Loucy (cell line): ENCODE measurements at regions not wholly inside any gene's neighbourhood (a gene's known extent, or its start where the extent isn't known, plus 50 kb on each side); places are given as distances from the start of the nearest gene placed in this dataset.
A peak's percentile ranks its signal among the peaks of the same experiment; 100 is the strongest.

Experiments
- EZH2phosphoT487 ChIP-seq: fragments of 200-600 bp; IDR thresholded peaks from 2 replicates; pipeline ENCODE4 v1.6.1; 2018; ENCODE audit warnings: antibody characterized with exemption, mild to moderate bottlenecking, moderate library complexity, borderline replicate concordance
- TF ChIP-seq, protein P1 (sequence below): fragments of 200-600 bp; sonication (generic); conservative IDR thresholded peaks from 2 replicates; pipeline ENCODE4 v1.5.1; 2014; ENCODE audit warnings: mild to moderate bottlenecking, antibody characterized with exemption, low read length

DNA sequence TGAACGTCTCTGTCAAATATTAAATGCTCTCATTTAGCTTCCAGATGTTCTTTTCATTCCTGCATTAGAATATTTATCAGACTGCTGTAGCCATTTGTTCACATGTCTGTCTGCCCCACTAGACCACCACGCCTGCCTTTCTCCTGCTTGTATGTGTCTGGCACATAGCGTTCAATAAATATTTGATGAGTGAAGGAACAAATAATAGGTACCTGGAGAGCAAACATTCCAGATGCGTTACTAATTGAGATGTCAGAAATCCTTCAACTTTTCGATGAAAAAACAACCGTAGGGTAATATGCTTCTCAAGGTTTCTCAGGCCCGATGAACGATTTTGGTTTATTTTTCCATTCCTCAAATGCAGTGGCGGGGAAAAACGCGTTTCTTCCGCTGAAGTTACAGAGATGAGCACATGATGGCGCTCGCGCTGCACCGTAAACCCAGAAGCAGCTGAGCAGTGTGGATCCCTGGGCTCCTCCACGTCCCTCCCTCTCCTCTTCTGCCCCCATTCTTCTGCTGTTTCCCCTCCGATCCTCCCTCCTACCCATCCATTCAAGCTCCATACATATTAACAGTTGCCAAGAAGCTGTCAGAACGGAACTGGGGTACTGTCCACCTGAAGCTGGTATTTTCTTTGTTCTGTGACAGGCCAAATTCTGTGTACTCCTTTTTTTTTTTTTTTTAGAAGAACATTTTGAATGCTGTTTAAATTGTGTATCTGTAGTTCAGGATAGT lies 245.4 kb downstream of the MPDZ start:
- TF ChIP-seq, protein P1, sequence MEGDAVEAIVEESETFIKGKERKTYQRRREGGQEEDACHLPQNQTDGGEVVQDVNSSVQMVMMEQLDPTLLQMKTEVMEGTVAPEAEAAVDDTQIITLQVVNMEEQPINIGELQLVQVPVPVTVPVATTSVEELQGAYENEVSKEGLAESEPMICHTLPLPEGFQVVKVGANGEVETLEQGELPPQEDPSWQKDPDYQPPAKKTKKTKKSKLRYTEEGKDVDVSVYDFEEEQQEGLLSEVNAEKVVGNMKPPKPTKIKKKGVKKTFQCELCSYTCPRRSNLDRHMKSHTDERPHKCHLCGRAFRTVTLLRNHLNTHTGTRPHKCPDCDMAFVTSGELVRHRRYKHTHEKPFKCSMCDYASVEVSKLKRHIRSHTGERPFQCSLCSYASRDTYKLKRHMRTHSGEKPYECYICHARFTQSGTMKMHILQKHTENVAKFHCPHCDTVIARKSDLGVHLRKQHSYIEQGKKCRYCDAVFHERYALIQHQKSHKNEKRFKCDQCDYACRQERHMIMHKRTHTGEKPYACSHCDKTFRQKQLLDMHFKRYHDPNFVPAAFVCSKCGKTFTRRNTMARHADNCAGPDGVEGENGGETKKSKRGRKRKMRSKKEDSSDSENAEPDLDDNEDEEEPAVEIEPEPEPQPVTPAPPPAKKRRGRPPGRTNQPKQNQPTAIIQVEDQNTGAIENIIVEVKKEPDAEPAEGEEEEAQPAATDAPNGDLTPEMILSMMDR, result peak; percentile 45
- TF ChIP-seq EZH2phosphoT487, result no peak
